GM12878 (cell line): ENCODE measurements at regions not wholly inside any gene's neighbourhood (a gene's known extent, or its start where the extent isn't known, plus 50 kb on each side); places are given as distances from the start of the nearest gene placed in this dataset.

Experiments
- ATF2 ChIP-seq: IDR thresholded peaks from 2 replicates; pipeline ENCODE4 v1.6.1; 2012; ENCODE audit warnings: low read length, inconsistent platforms
- EED ChIP-seq: sonication (generic); IDR thresholded peaks from 2 replicates; pipeline ENCODE4 v1.6.1; 2016; ENCODE audit warnings: antibody characterized with exemption, low read depth
- EZH2 ChIP-seq: IDR thresholded peaks from 2 replicates; pipeline ENCODE4 v1.6.1; 2012; ENCODE audit warnings: low read depth, mild to moderate bottlenecking, control low read depth, inconsistent platforms, low read length, borderline replicate concordance; ENCODE audit not compliant: control insufficient read depth
- JUND ChIP-seq: IDR thresholded peaks from 2 replicates; pipeline ENCODE4 v1.6.1; 2012; ENCODE audit warnings: low read depth, mild to moderate bottlenecking, low read length, improper control_type of control experiment, moderate library complexity
- NR2C1 ChIP-seq: fragments of 450-650 bp; IDR thresholded peaks from 2 replicates; pipeline ENCODE4 v1.6.1; 2017; ENCODE audit warnings: antibody characterized with exemption, mild to moderate bottlenecking, moderate library complexity
- POLR2A ChIP-seq: IDR thresholded peaks from 2 replicates; pipeline ENCODE4 v1.6.1; 2011; ENCODE audit warnings: low read depth, mild to moderate bottlenecking, low read length
- TAF1 ChIP-seq: IDR thresholded peaks from 2 replicates; pipeline ENCODE4 v1.6.1; 2011; ENCODE audit warnings: mild to moderate bottlenecking, low read depth, low read length, borderline replicate concordance
- TCF12 ChIP-seq: IDR thresholded peaks from 2 replicates; pipeline ENCODE4 v1.6.1; 2011; ENCODE audit warnings: low read depth, mild to moderate bottlenecking, low read length
- TF ChIP-seq, protein P1 (sequence below), 3 experiments: IDR thresholded peaks in 2 of 3; conservative IDR thresholded peaks in 1 of 3; 2 replicates each; pipeline ENCODE4 v1.5.1; 2011; ENCODE audit warnings: low read depth in 3 of 3, low read length in 3 of 3, mild to moderate bottlenecking in 3 of 3, control low read depth in 2 of 3, moderate library complexity in 2 of 3, inconsistent platforms in 1 of 3, mixed read lengths in 1 of 3; ENCODE audit not compliant: control insufficient read depth in 2 of 3, insufficient read depth in 1 of 3; ENCODE audit errors: extremely low read depth in 1 of 3

DNA sequence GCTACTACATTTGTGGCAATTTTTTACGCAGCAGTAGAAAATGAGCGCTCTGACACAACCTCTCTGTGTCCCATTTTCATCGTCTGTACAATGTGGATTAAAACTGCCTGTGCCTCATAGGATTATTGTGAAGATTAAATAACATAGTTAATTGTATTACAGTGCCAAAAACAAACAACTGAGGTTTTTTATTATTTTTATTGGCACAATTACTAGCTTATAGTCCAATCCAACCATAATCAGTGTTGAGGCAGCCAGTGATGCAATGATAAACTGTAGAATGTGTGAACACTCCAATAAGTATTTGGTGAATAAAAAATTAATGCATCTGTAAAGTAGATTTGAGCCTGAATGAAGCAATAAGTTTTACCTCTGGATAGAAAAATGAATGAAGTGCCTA lies 588.3 kb downstream of the DNAH5 start:
- TF ChIP-seq, protein P1, sequence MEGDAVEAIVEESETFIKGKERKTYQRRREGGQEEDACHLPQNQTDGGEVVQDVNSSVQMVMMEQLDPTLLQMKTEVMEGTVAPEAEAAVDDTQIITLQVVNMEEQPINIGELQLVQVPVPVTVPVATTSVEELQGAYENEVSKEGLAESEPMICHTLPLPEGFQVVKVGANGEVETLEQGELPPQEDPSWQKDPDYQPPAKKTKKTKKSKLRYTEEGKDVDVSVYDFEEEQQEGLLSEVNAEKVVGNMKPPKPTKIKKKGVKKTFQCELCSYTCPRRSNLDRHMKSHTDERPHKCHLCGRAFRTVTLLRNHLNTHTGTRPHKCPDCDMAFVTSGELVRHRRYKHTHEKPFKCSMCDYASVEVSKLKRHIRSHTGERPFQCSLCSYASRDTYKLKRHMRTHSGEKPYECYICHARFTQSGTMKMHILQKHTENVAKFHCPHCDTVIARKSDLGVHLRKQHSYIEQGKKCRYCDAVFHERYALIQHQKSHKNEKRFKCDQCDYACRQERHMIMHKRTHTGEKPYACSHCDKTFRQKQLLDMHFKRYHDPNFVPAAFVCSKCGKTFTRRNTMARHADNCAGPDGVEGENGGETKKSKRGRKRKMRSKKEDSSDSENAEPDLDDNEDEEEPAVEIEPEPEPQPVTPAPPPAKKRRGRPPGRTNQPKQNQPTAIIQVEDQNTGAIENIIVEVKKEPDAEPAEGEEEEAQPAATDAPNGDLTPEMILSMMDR (IDR thresholded peaks at IDR 0.05 in 2 of 3, conservative IDR thresholded peaks at IDR 0.05 in 1 of 3; ENCODE audit: control insufficient read depth in 2 of 3, extremely low read depth in 1 of 3, insufficient read depth in 1 of 3, low read depth in 3 of 3, low read length in 3 of 3) = no peak
- no peak for TF ChIP-seq EZH2
- TF ChIP-seq EED = no peak
- no peak for TF ChIP-seq ATF2
- TF ChIP-seq NR2C1 = no peak
- no peak for TF ChIP-seq JUND
- no peak for TF ChIP-seq TAF1
- TF ChIP-seq POLR2A = no peak
- TF ChIP-seq TCF12 = no peak
